ENCODE measurements at regions not wholly inside any gene's neighbourhood (a gene's known extent, or its start where the extent isn't known, plus 50 kb on each side); places are given as distances from the start of the nearest gene placed in this dataset.

- DNase-seq: no peak
Measured at GRCh38 chr14:55734731-55735130, 154.7 kb downstream of the KTN1 start.

GRCh38 chr14:55739967-55740648 lies 160.1 kb downstream of the KTN1 start:
- no peak for DNase-seq

- no peak for DNase-seq
Measured at GRCh38 chr14:55740649-55740989, 160.6 kb downstream of the KTN1 start.

DNA sequence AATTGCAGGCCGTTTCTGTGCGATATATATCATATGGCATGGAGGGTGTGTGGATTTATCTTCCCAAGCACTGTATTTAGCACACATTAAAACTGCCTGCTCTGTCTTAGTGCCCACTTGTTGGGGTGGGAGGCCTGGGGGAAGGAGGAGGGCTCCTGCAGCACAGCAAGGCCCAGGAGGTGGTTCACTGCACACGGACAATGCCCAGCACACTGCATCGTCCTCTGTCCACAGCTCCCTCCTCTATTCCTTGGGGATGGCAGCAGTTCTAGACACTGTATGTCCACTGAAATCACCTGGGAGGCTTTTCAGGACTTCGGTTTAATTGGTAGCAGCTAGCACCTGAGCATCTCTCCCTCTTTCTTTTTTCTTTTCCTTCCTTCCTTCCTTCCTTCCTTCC lies 161.2 kb downstream of the KTN1 start:
- DNase-seq: no peak

DNA sequence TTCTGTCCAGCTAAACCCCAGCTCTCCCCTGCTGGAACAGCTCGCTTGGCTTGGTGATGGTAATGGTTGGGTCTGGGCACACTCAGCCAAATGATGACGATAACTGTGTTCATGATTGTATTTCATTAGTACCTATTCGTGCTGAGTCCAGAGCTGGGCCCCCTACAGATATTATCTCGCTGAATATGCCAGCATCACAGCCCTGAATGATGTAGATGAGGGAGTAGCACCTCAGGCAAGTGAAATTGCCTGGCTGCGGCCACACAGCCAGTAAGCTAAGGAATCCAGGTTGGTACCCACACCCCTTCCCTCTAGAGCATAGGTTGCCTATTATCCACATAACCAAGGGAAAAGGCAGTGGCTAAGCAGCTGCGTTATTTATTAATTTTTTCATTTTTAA lies 163.5 kb downstream of the KTN1 start:
- no peak for DNase-seq

- DNase-seq: no peak
Measured at GRCh38 chr14:55744321-55744720, 164.3 kb downstream of the KTN1 start.

GRCh38 chr14:55745906-55746305 lies 165.9 kb downstream of the KTN1 start:
- no peak for DNase-seq

DNA sequence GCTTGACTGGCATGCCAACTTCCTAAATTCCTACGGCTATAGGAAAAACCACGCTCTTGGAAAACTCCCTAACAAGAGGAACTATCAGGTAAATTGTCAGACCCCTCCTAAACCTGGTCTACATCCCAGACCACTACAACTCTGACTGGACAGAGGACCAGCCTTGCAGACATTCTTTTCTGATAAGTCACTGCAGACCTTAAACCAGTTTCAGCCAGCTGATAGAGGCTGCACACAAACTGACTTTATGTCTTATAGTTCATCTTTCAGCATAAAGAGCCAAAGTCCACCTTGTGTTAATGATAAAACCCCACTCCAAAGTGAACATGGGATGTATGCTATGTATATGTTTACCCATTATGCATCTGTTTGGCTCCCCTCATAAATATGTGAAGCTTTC lies 166.6 kb downstream of the KTN1 start:
- no peak for DNase-seq

DNA sequence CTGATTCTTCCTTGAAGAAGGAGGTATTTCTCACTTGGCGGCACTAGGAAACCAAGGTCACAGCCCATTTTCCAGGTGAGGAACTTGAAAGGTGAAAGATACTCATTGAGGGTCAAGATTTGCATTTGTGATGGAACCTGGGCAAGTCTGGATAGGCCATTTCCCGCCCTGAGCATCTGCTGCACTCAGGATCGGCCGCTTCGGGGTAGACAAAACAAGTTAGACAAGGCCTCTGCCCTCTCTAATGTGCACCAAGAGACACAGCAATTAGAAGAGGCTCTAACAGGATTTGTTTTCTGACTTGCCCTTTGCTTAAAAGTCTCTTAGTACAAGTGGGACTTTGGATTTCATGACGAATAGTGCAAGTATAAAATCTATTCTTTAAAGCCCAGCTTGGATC lies 167.2 kb downstream of the KTN1 start:
- no peak for DNase-seq

DNA sequence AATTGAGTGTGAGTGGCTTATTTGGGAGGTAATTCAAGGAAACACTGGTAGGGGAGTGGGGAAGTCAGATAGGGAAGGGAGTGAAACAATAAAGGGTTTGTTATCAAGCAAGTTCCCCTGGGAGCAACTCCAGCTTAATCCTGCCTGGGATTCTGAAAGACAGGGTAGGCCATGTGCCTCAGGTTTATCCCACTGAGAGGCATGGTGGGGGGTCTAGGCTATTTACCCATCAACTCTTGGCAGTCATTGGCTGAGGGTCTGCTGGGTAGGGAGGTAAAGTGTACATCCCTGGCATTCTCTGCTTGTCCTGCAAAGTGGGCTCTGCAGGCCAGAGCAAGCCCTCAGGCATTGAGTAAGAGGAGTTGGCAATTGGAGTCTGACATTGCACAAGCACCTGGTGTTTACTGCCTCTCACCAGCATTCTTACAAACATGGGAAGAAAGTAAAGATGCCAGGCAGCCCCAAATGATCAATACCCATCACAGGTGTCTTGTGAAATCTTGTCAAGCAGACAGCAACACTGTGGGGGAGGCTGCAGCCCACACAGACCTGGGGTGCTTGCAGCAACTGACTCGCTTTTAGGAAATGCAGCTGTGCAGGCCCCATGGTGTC lies 169.3 kb downstream of the KTN1 start:
- no peak for DNase-seq

GRCh38 chr14:55749946-55750345 lies 169.9 kb downstream of the KTN1 start:
- no peak for DNase-seq

GRCh38 chr14:55752580-55753390 lies 172.8 kb downstream of the KTN1 start:
- no peak for DNase-seq

- DNase-seq: no peak
Measured at GRCh38 chr14:55754471-55754870, 174.5 kb downstream of the KTN1 start.

- no peak for DNase-seq
Measured at GRCh38 chr14:55754871-55755270, 174.9 kb downstream of the KTN1 start.

DNA sequence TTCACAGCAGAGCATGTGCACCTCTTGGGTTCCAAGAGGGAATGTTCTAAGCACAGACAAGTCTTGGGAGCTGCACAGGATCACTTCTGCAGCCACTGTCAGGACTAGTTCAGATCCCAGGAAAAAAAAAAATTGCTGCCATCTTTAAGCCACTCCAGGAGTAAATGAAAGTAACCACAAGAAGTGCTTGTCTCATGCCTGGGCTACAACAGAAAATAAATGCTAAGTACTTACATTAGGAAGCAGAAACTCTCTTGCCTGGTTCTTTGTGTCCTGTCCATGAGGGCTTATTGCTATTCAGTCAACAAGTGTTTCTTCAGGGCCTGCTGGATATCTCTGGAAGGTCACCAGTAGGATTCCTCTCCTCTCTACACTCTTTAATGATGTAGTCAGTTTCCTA lies 176.1 kb downstream of the KTN1 start:
- no peak for DNase-seq

- no peak for DNase-seq
Measured at GRCh38 chr14:55756557-55756956, 176.6 kb downstream of the KTN1 start.

DNA sequence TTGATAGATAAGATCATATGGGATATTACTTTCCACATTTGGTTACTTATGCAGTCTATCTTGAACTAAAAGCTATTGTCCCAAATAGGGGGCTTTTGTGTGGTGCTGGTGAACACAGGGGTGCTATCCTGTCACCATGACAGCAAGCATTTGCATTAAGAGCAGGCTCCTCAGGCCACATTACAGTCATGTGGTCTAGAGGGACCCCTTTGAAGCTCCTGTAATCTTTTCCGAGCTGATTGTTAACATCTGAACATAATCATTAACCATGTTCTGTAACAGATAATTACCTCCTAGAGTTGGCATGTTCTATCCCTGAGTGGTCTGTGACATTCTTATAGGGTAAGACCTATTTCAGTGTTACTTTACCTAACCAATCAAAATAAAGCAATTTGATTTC lies 178.8 kb downstream of the KTN1 start:
- no peak for DNase-seq

DNA sequence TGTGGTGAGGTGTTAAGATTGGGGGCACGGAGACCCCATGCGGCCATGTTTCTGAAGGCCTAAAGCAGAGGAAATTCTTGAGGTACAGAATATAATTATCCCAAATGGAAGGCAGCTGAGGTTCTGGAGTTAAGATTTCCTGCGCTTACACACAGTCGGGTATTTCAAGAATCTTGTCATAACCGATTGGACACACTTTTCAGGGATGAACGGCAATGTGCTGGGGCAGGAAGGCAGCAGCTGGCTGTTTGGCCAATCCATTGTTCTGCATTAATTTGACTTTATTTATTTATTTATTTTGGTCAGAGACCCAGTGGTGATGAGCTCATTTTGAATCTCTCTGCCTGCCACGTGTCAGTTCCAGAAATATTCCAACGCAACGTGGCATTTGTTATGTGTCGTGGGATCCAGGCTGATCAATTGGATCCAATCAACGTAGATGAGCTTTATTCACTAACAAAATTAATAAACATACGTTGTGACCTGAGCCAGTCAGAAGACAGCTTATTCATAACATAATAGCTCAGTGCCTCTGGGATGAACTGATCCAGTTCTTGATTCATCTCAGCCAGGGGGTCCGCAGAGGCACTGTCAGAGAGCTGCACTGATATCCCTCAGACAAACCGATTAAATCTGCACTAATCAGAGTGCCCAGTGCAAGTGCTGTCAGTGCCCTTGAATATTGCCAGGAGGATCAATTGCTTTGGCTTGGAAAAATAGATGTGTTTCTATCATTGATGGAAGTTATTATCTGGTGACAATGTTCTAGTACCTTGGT lies 181.0 kb downstream of the KTN1 start:
- DNase-seq: no peak

DNA sequence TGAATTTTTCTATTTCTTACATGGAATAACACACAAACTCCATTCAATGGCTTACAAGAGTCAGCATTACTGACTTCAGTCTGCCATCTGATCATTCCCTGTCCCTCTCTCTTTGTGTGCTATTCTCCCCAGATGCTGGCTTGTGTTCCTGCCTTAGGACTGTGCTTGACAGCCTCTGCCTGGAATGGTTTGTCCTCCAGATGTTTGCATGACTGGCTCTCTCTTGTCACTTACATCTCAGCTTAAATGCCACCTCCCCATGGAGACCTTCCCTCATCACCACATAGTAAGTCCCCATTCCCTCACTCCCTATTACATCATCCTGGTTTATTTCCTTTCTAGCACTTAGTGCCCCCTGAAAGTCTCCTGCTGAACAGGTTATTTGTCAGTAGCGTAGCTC lies 181.6 kb downstream of the KTN1 start:
- DNase-seq: no peak

- no peak for DNase-seq
Measured at GRCh38 chr14:55762595-55763232, 182.7 kb downstream of the KTN1 start.

GRCh38 chr14:55764784-55765183 lies 184.8 kb downstream of the KTN1 start:
- DNase-seq: no peak

DNA sequence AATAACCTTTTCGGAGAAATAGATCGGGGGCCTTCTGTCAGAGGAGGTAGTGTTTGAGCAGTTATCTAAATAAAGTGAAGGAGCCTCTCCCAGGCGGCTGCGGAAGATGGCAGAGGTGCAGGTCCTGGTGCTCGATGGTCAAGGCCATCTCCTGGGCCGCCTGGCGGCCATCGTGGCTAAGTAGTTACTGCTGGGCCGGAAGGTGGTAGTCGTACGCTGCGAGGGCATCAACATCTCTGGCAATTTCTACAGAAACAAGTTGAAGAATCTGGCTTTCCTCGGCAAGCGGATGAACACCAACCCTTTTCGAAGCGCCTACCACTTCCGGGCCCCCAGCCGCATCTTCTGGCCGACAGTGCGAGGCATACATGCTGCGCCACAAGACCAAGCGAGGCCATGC lies 186.1 kb downstream of the KTN1 start:
- DNase-seq: no peak

DNA sequence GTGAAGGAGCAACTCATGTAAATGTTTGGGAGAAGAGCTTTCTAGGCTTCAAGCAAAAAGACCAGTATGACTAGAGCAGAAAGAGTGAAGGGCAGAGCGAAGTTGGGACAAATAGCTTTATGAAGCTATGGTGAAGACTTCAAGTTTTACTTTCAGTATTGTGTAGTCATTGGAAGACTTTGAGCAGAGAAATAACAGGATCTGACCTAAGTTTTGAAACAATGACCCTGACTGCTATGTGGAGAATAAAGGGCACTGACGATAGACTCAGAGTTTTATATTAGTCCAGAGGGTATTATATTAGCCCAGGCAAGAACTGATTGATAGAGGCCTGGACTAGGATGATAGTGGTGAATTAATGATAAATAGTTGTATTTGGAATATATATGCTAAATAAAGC lies 187.3 kb downstream of the KTN1 start:
- DNase-seq: no peak
